Kidney (tissue), 13 donors: ENCODE measurements at regions not wholly inside any gene's neighbourhood (a gene's known extent, or its start where the extent isn't known, plus 50 kb on each side); places are given as distances from the start of the nearest gene placed in this dataset.

Experiments
- DNase-seq, 5 donors: peaks; one replicate each; pipeline ENCODE4 v3.0.0-alpha.2; 2013 to 2020
- FAIRE-seq: peaks from 2 replicates; lab custom pipeline; 2012; peaks lifted over from hg19 to GRCh38; lab: Jason Lieb, UNC
- H3K27ac ChIP-seq, 2 donors: one replicate each; pipeline ENCODE4 v1.7.0; 2013; ENCODE audit warnings: low read depth in 2 of 2, low read length in 2 of 2, inconsistent platforms in 1 of 2
- H3K27me3 ChIP-seq: one replicate; pipeline ENCODE4 v1.7.1; 2013; ENCODE audit warnings: low read length, inconsistent platforms; ENCODE audit not compliant: control insufficient read depth, insufficient read depth
- H3K36me3 ChIP-seq, 3 donors: one replicate each; pipeline versions ENCODE4 v1.7.0 to v1.7.1; 2013; ENCODE audit warnings: low read length in 3 of 3, control low read depth in 1 of 3, inconsistent platforms in 1 of 3; ENCODE audit not compliant: insufficient read depth in 3 of 3, control insufficient read depth in 2 of 3
- H3K4me1 ChIP-seq, 3 donors: one replicate each; pipeline versions ENCODE4 v1.7.0 to v1.7.1; 2013; ENCODE audit warnings: low read length in 3 of 3, inconsistent platforms in 1 of 3, low read depth in 1 of 3; ENCODE audit not compliant: control insufficient read depth in 2 of 3, insufficient read depth in 2 of 3
- H3K4me3 ChIP-seq, 3 donors: one replicate each; pipeline versions ENCODE4 v1.7.0 to v1.8.1; 2013; ENCODE audit warnings: low read length in 3 of 3, control low read depth in 1 of 3, inconsistent platforms in 1 of 3
- H3K9ac ChIP-seq, 3 donors: one replicate each; pipeline versions ENCODE4 v1.7.0 to v1.7.1; 2013; ENCODE audit warnings: low read length in 3 of 3, control low read depth in 1 of 3, inconsistent platforms in 1 of 3
- H3K9me3 ChIP-seq, 3 donors: one replicate each; pipeline versions ENCODE4 v1.7.0 to v1.7.1; 2013; ENCODE audit warnings: low read length in 3 of 3, control low read depth in 1 of 3, inconsistent platforms in 1 of 3; ENCODE audit not compliant: control insufficient read depth in 2 of 3, insufficient read depth in 1 of 3
- intact Hi-C: fragments of 100-400 bp; cut with DNase I; formaldehyde crosslinking; loops from one replicate; pipeline ENCODE4 v1.11.1; 2022
- TF ChIP-seq, protein P1 (sequence below): IDR thresholded peaks from 3 replicates; pipeline ENCODE4 v1.5.1; 2012; ENCODE audit warnings: mild to moderate bottlenecking, moderate library complexity, borderline replicate concordance; ENCODE audit not compliant: insufficient read depth; ENCODE audit errors: extremely low read depth
- donor health status: control.
- donor health status: control.
- donor health status: control.
- donor health status: control.
- donor health status: control.
- donor health status: DM: yes; HTN: yes; CAD: no.
- donor health status: Normal renal cell carcinoma (clear cell type).

DNA sequence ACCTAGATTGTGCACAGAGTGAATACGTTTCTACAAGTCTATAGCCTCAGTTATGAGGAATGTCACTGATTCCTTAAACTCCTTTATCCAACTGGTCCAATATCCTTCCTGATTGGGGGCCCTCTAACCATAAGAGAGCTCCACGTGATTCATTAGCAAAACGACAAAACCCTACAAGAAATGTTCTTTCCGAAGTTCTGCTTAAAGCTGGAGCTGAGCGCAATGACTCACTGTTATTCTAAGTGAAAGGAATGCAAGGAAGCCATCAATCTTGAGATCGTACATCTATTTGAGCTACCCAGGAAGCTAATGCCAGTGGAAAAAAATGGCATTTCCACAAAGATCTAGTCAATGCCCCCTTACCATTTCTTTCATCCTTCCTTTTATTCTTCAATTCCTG, 354.9 kb upstream of the CDH20 start:
- DNase-seq (peak in 3 of 5 donors; percentile 16 to 82 (median 72)), FAIRE-seq (no peak)
- TF ChIP-seq, protein P1, sequence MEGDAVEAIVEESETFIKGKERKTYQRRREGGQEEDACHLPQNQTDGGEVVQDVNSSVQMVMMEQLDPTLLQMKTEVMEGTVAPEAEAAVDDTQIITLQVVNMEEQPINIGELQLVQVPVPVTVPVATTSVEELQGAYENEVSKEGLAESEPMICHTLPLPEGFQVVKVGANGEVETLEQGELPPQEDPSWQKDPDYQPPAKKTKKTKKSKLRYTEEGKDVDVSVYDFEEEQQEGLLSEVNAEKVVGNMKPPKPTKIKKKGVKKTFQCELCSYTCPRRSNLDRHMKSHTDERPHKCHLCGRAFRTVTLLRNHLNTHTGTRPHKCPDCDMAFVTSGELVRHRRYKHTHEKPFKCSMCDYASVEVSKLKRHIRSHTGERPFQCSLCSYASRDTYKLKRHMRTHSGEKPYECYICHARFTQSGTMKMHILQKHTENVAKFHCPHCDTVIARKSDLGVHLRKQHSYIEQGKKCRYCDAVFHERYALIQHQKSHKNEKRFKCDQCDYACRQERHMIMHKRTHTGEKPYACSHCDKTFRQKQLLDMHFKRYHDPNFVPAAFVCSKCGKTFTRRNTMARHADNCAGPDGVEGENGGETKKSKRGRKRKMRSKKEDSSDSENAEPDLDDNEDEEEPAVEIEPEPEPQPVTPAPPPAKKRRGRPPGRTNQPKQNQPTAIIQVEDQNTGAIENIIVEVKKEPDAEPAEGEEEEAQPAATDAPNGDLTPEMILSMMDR, result no peak
- H3K36me3 ChIP-seq, result no peaks in the 10 kb centered on the region
- H3K9me3 ChIP-seq, result no peaks in the 10 kb centered on the region
- peaks cover 0 to 4% (median 0%) of the 10 kb centered on the region in 3 donors for H3K4me1 ChIP-seq
- no peak overlapping the region for H3K9ac ChIP-seq
- no peaks in the 10 kb centered on the region for H3K27me3 ChIP-seq
- H3K4me3 ChIP-seq, result no peak overlapping the region
- intact Hi-C loops, result no loop called here
- no peak overlapping the region for H3K27ac ChIP-seq

DNA sequence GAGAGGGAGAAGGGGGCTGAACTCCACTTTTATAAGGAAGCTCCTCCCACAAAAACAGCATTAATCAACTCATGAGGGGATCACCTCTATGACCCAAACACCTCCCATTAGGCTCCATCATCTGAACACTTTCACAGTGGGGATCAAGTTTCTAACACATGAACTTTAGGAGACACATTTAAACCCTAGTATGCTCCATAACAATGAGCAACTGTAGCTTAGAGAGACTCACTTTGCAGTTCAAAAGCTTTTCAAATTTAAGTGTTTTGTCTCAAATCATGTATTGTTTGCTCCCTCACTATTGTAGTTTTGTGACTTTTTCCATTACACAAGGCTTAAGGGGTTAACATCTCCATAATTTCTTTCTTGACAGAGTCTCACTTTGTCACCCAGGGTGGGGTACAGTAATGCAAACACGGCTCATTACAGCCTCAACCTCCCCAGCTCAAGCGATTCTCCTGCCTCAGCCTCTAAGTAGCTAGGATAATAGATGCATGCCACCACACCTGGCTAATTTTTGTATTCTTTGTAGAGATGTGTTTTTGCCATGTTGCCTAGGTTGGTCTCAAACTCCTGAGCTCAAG, 352.7 kb upstream of the CDH20 start:
- TF ChIP-seq, protein P1, result no peak
- Histone ChIP-seq H3K4me3 (no peak overlapping the region), H3K9me3 (no peaks in the 10 kb centered on the region), H3K27me3 (no peaks in the 10 kb centered on the region), H3K27ac (no peak overlapping the region), H3K36me3 (no peaks in the 10 kb centered on the region), H3K4me1 (peaks cover 0 to 4% (median 0%) of the 10 kb centered on the region in 3 donors), H3K9ac (no peak overlapping the region)
- intact Hi-C loops, result no loop called here
- DNase-seq (peak in 2 of 5 donors; percentile 18 to 60), FAIRE-seq (no peak)

DNA sequence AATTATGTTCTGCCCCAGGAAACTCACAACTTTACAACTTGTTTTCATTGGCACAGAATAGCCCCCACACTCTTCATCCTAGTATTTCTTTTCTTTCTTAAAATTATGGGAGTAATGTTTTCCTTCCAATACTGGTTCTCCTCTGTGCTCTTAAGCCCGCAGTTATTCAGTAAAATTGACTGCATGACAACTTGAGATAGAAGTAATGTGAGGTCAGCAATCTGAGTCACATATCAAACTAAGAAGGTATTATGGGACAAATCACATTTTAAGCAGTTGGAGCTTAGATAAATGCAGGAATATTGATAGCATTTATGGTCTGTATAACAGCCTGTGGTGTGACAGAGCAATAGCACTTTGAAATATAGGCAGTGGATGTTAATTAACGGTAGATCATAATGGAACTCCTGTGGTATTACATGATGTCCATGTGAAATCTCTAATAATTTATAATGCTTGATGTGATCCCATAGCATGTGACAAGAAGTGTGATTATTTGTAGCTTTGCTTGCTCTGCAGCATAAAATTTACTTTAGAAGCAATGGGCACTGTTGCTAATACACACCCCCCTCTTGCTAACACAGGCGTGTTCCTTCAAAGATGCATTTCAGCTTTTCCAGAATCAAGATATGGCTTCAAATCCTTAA, 351.4 kb upstream of the CDH20 start:
- intact Hi-C loops, result no loop called here
- Histone ChIP-seq H3K4me1 (peaks cover 0 to 4% (median 0%) of the 10 kb centered on the region in 3 donors), H3K4me3 (no peak overlapping the region), H3K27ac (no peak overlapping the region), H3K9me3 (no peaks in the 10 kb centered on the region), H3K36me3 (no peaks in the 10 kb centered on the region), H3K27me3 (no peaks in the 10 kb centered on the region), H3K9ac (no peak overlapping the region)
- DNase-seq (peak in 3 of 5 donors; percentile 17 to 89 (median 77)), FAIRE-seq (no peak)
- TF ChIP-seq, protein P1, result no peak

DNA sequence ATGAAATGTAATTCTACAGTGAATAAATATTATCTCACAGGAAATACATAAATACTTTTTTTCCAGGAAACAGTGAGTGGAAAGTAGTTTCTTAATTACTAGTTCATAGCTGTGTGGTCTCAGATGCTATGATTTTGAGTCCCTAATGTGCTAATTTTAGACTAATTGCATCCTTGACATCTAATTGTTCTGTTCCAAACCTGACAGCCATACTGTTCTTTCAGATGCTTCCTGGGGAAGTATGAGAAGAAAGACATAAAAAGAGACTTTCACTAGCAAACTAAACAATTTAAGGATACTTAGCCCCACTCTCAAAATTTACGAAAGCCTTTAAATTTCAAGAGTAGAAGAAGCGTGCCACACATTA, 350.9 kb upstream of the CDH20 start:
- Histone ChIP-seq H3K9ac (no peak overlapping the region), H3K27me3 (no peaks in the 10 kb centered on the region), H3K36me3 (no peaks in the 10 kb centered on the region), H3K9me3 (no peaks in the 10 kb centered on the region), H3K4me3 (no peak overlapping the region), H3K4me1 (peaks cover 0 to 4% (median 0%) of the 10 kb centered on the region in 3 donors), H3K27ac (no peak overlapping the region)
- DNase-seq (no peak), FAIRE-seq (no peak)
- TF ChIP-seq, protein P1, result no peak
- intact Hi-C loops, result no loop called here
